HG02970 (cell line): ENCODE measurements at regions not wholly inside any gene's neighbourhood (a gene's known extent, or its start where the extent isn't known, plus 50 kb on each side); places are given as distances from the start of the nearest gene placed in this dataset.

Experiments used
- ATAC-seq: cut with Tn5 transposase; IDR thresholded peaks from one replicate; pipeline ENCODE4 v1.9.1; 2021; ENCODE audit warnings: mild to moderate bottlenecking, moderate library complexity, moderate number of reproducible peaks; ENCODE audit not compliant: unreplicated experiment, low FRiP score

DNA sequence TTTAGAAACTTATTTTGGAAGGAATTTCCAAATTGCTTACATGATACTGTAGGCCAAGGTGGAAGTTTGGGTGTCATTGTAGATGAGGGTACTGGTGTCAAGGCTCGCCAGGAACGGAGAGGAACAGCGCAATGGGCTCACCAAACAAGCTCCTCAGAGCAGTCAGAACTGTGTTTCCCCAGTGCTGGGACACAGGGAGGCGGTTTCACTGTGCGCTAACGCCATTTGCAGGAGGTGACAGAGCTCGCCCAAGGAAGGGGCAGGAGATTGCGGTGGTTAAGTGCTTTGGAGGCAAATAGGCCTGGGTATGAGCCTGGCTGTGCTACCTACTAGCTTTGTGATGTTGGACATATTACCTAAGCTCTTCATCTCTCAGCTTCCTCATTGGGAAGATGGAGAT, 57.3 kb downstream of the HHEX start:
- ATAC-seq = no peak

GRCh38 chr10:92747600-92747999, 57.8 kb downstream of the HHEX start:
- no peak for ATAC-seq

DNA sequence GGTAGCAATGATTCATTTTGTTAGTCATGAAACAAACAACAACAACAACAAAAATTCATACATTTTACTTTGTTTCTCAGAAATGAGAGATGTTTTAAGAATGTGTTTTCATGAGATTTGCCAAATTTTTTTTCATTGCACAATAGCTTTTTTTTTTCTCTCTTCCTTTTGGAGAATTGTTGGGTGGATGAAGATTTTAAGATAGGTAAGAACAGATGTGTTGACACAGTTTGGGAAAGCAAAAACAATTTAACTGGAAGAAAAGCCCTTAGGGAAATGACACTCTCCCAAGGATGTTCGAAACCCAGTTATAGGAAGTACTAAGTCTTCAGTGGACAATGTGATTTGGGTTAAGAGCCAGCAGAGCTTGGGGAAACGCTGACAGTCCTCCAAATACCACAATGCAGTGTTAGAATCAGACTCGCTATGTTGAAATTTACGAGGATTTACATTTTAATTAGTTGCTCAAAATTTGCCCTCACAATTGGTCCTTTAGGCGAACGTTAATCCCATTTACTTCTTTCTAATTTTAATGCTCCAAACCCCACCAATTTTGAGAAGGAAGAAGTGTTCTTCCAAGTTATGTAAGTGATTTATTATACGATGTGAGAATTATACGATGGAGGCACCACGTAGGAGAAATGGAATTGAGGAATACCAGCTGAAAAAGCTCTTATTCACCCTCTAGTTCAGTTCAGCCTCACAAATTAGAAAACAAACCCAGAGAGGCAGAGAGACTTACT, 61.2 kb downstream of the HHEX start:
- no peak for ATAC-seq

- ATAC-seq = no peak
Measured at GRCh38 chr10:92751534-92751811, 61.7 kb downstream of the HHEX start.

DNA sequence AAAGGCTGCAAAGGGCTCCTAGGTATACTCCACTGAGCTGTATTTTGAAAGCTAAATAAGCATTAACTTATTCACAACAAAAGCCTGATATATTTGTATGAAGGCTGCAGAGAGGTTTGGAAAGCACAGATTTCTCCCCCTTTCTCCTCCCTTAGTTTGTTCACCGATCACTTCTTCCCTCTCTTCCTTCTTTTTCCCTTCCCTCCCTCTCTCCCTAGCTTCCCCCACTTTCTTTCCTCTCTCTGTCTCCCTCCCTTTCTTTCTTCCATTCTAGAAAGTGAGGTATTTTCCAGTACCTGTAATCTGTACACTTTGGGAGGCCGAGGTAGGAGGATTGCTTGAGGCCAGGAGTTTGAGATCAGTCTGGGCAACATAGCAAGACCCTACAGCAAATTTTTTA, 62.1 kb downstream of the HHEX start:
- ATAC-seq = no peak

GRCh38 chr10:92753865-92754264, 64.1 kb downstream of the HHEX start:
- no peak for ATAC-seq

GRCh38 chr10:92755725-92756124, 66.0 kb downstream of the HHEX start:
- ATAC-seq = no peak

DNA sequence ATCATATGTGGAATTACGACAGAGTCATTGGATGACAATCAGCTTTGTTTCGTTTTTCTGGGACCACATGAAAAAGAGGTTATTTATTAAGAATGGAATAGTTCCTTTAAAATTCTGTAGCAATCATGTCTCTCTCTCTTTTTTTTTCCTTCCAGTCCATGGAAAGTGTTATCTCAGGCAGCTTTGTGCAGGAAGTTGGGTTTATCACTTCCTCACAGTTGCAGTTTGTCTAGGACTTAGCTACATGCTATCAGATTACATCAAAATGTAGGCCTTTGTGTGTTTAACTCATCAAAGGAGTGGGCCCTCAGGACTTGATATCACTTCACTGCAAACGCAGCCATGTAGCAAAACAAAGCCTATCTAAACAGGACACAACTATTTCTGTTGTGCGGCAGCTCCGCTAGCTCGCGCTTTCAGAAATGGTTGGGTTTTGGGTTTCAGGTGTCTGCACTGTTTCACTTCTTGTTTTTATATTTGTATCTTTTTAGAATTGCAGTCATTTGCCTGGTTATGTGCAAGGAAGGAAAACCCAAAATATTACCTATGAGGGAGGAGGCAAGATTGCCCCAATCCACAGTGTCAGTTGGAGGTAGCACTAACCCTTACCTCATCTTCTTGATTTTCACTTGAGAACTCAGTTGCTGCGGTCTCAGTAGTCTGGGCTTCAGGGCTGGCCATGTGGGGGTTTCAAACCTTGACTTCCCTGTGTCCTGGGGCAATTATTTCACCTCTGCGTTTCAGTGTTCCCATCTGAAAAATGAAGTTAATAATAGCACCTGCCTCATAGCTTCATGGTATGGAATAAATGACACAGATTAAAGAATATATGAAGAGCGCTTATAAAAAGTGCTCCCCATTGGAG, 66.7 kb downstream of the HHEX start:
- peak; percentile 76 for ATAC-seq

DNA sequence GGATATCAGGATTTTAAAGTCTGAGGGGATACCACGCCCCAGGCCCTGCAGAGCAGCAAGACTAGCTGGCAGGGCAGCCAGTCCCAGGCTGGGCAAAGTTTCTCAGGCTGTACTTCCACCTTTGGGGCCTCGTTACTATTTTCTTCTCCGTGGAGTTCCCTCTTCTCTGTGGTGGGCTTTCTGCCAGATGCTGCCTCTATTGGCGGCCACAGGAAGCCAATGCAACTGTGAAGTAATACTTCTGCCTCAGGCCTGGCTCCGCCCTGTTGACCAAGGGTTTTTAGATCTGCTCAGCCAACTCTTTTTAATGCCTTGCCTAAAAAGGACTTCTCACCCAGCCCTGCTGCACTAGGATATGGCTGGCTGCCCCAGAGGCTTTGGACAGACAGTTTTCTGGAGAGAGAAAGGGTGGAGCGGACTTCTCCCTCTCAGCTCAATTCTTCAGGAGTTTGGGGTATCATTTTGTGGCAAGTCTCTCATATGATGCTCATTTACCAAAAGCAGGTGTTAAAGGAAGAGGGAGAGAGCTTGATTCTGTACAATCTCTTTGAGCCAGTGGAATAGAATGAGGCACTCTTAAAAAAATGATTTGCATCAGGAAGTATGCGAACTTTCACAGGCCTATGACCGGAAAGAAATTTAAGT, 67.4 kb downstream of the HHEX start:
- ATAC-seq = peak; percentile 66

DNA sequence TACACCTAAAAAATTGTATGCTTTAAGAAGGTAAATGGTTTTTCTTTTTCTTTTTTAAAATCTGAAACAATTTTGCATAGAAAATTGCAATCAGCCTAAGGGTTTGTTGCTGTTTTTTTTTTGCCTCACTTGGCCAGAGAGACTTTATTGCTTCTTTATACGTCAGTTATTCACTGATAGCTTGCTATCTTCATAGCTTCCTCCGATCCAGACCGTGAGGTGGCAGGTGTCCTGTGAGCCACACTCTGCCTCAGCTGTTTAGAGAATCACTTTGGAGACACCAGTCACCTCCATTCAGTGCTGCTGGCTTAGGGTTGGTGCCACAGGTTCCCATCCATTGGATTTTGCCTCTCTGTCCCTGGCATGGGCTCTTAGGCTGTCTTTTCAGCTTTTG, 68.0 kb downstream of the HHEX start:
- ATAC-seq = no peak

DNA sequence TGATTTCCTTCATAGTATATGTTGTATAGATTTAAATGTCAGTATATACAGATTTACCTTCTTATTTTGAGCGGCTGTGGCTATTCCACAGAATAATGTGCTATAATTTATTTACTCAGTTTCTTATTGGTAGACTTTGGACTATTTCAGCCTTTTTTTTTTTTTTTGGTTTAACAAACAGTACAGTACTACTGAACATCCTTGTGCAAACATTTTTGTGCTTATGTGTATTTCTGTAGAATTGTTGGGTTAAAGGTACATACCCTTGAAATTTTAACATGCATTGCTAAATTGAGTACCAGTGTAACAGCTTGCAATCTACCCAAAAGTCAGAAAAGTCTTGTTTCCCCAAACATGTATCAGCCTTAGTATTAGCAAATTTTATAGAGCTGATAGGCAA, 68.8 kb downstream of the HHEX start:
- no peak for ATAC-seq

DNA sequence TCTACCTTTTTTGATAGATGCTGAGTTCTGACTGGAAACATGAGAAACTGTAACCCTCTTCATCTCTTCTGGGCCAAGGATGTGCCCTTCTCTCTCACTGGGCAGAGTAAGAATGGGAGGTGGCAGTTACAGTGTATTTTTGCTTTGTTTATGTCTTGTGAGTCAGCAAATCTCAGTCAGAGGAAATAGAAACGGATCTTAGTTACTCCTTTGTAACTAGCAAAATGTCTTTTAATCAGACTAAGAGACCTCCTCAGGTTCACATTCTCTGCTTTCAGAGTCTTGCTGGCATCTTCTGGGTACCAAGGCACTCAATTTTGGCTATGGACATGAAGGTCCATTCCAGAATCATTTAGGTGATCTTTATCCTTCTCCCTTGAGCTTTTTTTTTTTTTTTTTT, 70.9 kb downstream of the HHEX start:
- no peak for ATAC-seq

DNA sequence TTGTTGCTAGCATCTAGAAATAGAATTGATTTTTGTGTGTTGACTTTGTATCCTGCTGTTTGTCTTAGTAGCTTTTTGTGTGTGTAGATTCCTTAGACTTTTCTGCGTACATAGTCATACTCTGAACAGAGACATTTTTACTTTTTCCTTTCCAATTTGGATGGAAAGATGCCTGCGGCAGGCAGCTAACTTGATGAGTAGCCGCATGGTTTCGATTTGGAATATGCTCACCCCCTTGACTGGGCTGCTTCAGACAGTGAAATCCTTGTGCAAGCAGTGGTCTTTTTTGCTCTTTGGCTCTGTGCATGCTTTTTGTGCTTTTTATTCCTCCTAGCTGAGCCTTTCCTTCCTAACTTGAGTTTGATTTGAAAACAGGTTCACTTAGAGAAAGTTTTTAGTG, 71.8 kb downstream of the HHEX start:
- no peak for ATAC-seq

GRCh38 chr10:92763634-92764155, 73.9 kb downstream of the HHEX start:
- no peak for ATAC-seq

GRCh38 chr10:92766451-92766850, 76.7 kb downstream of the HHEX start:
- ATAC-seq = no peak

DNA sequence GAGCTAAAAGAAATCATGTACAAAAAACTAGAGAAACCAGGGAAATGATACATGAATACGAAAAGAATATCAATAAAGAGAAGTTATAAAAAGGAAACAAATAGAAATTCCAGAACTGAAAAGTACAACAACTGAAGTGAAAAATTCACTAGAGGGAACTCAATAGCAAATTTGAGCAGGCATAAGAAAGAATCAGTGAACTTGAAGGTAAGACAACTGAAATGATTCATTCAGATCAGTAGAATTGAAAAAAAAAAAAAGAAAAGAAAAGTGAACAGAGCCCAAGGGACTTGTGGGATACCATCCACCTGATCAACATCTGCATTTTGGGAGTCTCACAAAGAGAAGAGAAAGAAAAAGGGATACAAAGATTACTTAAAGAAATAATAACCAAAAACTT, 78.3 kb downstream of the HHEX start:
- no peak for ATAC-seq

GRCh38 chr10:92773776-92774175, 74.5 kb upstream of the EXOC6 start:
- no peak for ATAC-seq

DNA sequence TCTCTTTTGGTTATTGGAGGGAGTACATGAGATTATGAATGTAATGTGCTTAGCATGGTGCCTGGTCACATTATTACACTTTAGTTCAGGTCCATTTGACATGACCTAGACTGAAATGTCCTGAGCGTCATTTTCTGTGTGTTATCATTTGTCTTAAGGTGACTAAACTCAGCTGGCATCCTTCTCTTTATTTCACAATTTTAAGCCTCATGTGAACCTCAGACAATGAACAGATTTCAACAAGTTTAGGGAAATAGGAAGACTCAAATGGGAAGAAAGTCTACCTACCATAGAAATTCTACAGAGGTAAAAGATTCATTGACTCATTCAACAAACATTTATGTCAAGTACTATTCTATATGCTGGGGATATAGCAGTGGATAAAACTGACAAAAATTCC, 70.2 kb upstream of the EXOC6 start:
- no peak for ATAC-seq

DNA sequence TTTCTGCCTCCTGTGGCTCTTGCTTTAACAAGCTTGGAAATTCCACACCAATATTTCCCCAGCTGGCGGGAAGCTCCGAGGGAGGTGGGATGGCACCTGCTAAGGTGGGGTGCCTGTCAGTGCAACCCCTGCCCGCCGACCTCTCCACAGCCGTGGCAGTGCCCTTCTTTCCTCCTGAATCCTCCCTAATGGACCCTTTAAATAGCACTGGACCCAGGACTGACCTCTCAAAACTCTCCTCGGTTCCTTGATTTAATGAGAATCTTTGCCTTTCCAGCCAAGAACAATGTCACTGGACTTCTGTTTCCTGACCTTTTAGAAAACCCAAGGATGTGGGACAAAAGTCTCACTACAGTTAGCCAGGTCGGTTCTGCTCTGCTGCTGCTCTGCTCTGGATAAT, 63.2 kb upstream of the EXOC6 start:
- no peak for ATAC-seq

- ATAC-seq = no peak
Measured at GRCh38 chr10:92787557-92788152, 60.7 kb upstream of the EXOC6 start.

DNA sequence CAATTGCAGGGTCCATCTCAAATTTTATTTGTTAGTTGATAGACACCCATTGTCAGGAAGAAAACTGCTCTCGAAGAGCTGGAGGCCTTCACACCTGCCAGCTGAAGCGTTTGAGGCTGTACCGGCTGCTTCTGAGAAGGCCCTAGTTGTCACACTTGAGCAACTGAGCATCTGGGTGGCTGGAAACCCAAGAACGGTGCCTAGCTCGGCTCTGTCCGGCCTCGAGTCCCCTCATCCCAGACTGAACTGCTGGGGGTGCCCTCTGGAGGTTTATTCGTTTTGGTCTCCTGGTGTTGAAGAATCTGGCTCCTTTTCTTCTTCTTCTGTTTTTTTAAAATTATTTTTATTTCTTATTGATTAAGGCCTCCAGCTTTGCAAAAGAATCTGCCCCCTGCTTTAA, 59.3 kb upstream of the EXOC6 start:
- no peak for ATAC-seq
